IMR-90 (cell line): ENCODE measurements at regions not wholly inside any gene's neighbourhood (a gene's known extent, or its start where the extent isn't known, plus 50 kb on each side); places are given as distances from the start of the nearest gene placed in this dataset.
"Not testable (repeated sequence)": the region's sequence is repeated elsewhere in the genome, so short reads cannot be mapped to it uniquely, and the experiment has no call there.

Experiments used
- ATAC-seq: fragments of 200-7000 bp; cut with Tn5 transposase; 2 replicates; pipeline ENCODE4 v1.9.1; 2020; ENCODE audit warnings: low read depth, mild to moderate bottlenecking, moderate library complexity
- BruUV-seq: library from RNA; stranded (reverse); fragments of 400-500 nt; replicated peaks from 2 replicates; lab custom pipeline; 2021; lab: Mats Ljungman, UMichigan
- CTCF ChIA-PET: fragments of 300-600 bp; formaldehyde crosslinking; extraction: SDS; loops from one replicate; lab custom pipeline; 2021; ENCODE audit warnings: antibody characterized with exemption; lab: Yijun Ruan, JAX
- POLR2A ChIA-PET: fragments of 300-600 bp; sonication (Branson Sonifier 250); formaldehyde crosslinking; loops from one replicate; lab custom pipeline; 2022; ENCODE audit warnings: antibody characterized with exemption; ENCODE audit not compliant: unreplicated experiment; lab: Charles Lee
- DNase-seq: peaks from one replicate; pipeline ENCODE4 v3.0.0; 2013
- H2AFZ ChIP-seq: replicated peaks from 2 replicates; pipeline ENCODE3; 2013; ENCODE audit warnings: low read length, mild to moderate bottlenecking; ENCODE audit not compliant: poor library complexity
- H2AK5ac ChIP-seq: 2 replicates; pipeline ENCODE4 v1.6.1; 2013; ENCODE audit warnings: low read depth, low read length, inconsistent platforms
- H2AK9ac ChIP-seq: replicated peaks from 2 replicates; pipeline ENCODE3; 2013; ENCODE audit warnings: mild to moderate bottlenecking, low read depth, low read length, moderate library complexity; ENCODE audit not compliant: poor library complexity
- H2BK120ac ChIP-seq: 2 replicates; pipeline ENCODE4 v1.6.1; 2013; ENCODE audit warnings: low read depth, low read length, inconsistent platforms
- H2BK15ac ChIP-seq: 3 replicates; pipeline ENCODE4 v1.6.1; 2013; ENCODE audit warnings: low read depth, low read length, inconsistent platforms
- H2BK20ac ChIP-seq: 2 replicates; pipeline ENCODE4 v1.6.1; 2013; ENCODE audit warnings: low read depth, mild to moderate bottlenecking, inconsistent platforms, low read length, moderate library complexity
- H2BK5ac ChIP-seq: 2 replicates; pipeline ENCODE4 v1.6.1; 2013; ENCODE audit warnings: mild to moderate bottlenecking, low read depth, low read length, inconsistent platforms; ENCODE audit not compliant: poor library complexity, severe bottlenecking
- H3K14ac ChIP-seq: replicated peaks from 2 replicates; pipeline ENCODE4 v1.6.1; 2013; ENCODE audit warnings: low read depth, low read length, inconsistent platforms
- H3K18ac ChIP-seq: 2 replicates; pipeline ENCODE4 v1.6.1; 2013; ENCODE audit warnings: low read depth, low read length, control low read depth
- H3K23ac ChIP-seq: 2 replicates; pipeline ENCODE4 v1.6.1; 2013; ENCODE audit warnings: low read depth, low read length, inconsistent platforms
- H3K27ac ChIP-seq: 2 replicates; pipeline ENCODE4 v1.5.1; 2013; ENCODE audit warnings: mild to moderate bottlenecking, control low read depth, low read length; ENCODE audit not compliant: insufficient read depth
- H3K27me3 ChIP-seq: 2 replicates; pipeline ENCODE4 v1.6.1; 2013; ENCODE audit warnings: low read length; ENCODE audit not compliant: control insufficient read depth, insufficient read depth
- H3K36me3 ChIP-seq: 2 replicates; pipeline ENCODE4 v1.6.1; 2013; ENCODE audit warnings: low read length, mixed read lengths; ENCODE audit not compliant: control insufficient read depth, insufficient read depth
- H3K4ac ChIP-seq: 2 replicates; pipeline ENCODE4 v1.6.1; 2013; ENCODE audit warnings: low read depth, low read length, inconsistent platforms
- H3K4me1 ChIP-seq: 2 replicates; pipeline ENCODE4 v1.6.1; 2013; ENCODE audit warnings: low read length, mixed read lengths; ENCODE audit not compliant: control insufficient read depth, insufficient read depth
- H3K4me2 ChIP-seq: 2 replicates; pipeline ENCODE4 v1.6.1; 2013; ENCODE audit warnings: low read depth, mild to moderate bottlenecking, control low read depth, low read length, moderate library complexity
- H3K4me3 ChIP-seq: 2 replicates; pipeline ENCODE4 v1.5.1; 2013; ENCODE audit warnings: low read depth, mild to moderate bottlenecking, control low read depth, low read length, moderate library complexity; ENCODE audit not compliant: insufficient read depth
- H3K56ac ChIP-seq: 2 replicates; pipeline ENCODE4 v1.6.1; 2013; ENCODE audit warnings: low read length, inconsistent platforms; ENCODE audit not compliant: insufficient read depth; ENCODE audit errors: extremely low read depth
- H3K79me1 ChIP-seq, 2 experiments: 2 replicates each; pipeline ENCODE4 v1.6.1; 2013; ENCODE audit warnings: low read length in 2 of 2, inconsistent platforms in 1 of 2, low read depth in 1 of 2
- H3K9ac ChIP-seq: 2 replicates; pipeline ENCODE4 v1.6.1; 2013; ENCODE audit warnings: low read depth, low read length, control low read depth
- H3K9me1 ChIP-seq: 2 replicates; pipeline ENCODE4 v1.6.1; 2013; ENCODE audit warnings: low read length, inconsistent platforms; ENCODE audit not compliant: insufficient read depth
- H3K9me3 ChIP-seq: 2 replicates; pipeline ENCODE4 v1.6.1; 2013; ENCODE audit warnings: low read length; ENCODE audit not compliant: control insufficient read depth, insufficient read depth
- H4K20me1 ChIP-seq: 2 replicates; pipeline ENCODE4 v1.6.1; 2013; ENCODE audit warnings: low read length, inconsistent platforms; ENCODE audit not compliant: insufficient read depth
- H4K5ac ChIP-seq: 2 replicates; pipeline ENCODE4 v1.6.1; 2013; ENCODE audit warnings: mild to moderate bottlenecking, low read depth, low read length, control low read depth
- H4K8ac ChIP-seq, 2 experiments: 2 replicates each; pipeline ENCODE4 v1.6.1; 2013; ENCODE audit warnings: low read depth in 2 of 2, low read length in 2 of 2, control low read depth in 1 of 2, inconsistent platforms in 1 of 2
- H4K91ac ChIP-seq: 2 replicates; pipeline ENCODE4 v1.6.1; 2013; ENCODE audit warnings: low read depth, low read length, inconsistent platforms; ENCODE audit not compliant: insufficient read depth
- BHLHE40 ChIP-seq: fragments of 150-350 bp; IDR thresholded peaks from 2 replicates; pipeline ENCODE4 v1.6.1; 2016; ENCODE audit warnings: mild to moderate bottlenecking, low read depth, low read length
- FOS ChIP-seq: fragments of 150-350 bp; IDR thresholded peaks from 2 replicates; pipeline ENCODE4 v1.6.1; 2016; ENCODE audit warnings: low read depth, low read length
- WGBS, 2 experiments: methylation state at CpG; one replicate each; pipeline versions ENCODE4 v1.1.5 to v1.1.7; 2013; ENCODE audit warnings: missing lambda C conversion rate in 2 of 2; ENCODE audit not compliant: insufficient read length in 1 of 2; ENCODE audit errors: extremely low coverage in 2 of 2; 5-methylcytosine and 5-hydroxymethylcytosine counted together
- dilution Hi-C: fragments of 300-500 bp; cut with HindIII; formaldehyde crosslinking; loops from one replicate; pipeline ENCODE4 v1.14.3; 2018; ENCODE audit warnings: low sequenced_read_pairs; ENCODE audit not compliant: unreplicated experiment
- in situ Hi-C: fragments of 300-500 bp; cut with MboI; formaldehyde crosslinking; loops from 3 replicates; pipeline ENCODE4 v1.14.3; 2019; ENCODE audit warnings: low sequenced_read_pairs, inconsistent platforms, mixed read lengths
- intact Hi-C: fragments of 100-400 bp; cut with micrococcal nuclease; formaldehyde crosslinking; loops from 2 replicates; pipeline ENCODE4 v1.10.0; 2022

DNA sequence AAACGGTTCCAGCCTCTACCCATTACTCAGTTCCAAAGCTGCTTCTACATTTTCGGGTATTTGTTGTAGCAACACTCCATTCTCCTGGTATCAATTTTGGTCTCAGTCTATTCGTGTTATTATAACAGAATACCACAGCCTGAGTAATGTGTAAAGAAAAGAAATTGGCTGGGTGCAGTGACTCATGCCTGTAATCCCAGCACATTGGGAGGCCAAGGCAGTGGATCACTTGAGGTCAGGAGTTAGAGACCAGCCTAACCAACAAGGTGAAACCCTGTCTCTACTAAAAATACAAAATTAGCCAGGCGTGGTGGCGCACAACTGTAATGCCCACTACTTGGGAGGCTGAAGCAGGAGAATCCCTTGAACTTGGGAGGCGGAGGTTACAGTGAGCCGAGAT, 213.9 kb downstream of the SPATA31A6 start:
- TF ChIP-seq BHLHE40 (0 out of 2 replicates have a peak, but pooled peaks have one; percentile 8), FOS (peak; percentile 42; the same call in 1 of the 2 replicates)
- H2BK15ac ChIP-seq, H3K4ac ChIP-seq, H2AFZ ChIP-seq, H3K9me1 ChIP-seq, H4K91ac ChIP-seq, H3K79me1 ChIP-seq, H2BK20ac ChIP-seq, H3K18ac ChIP-seq, intact Hi-C loops, in situ Hi-C loops, H3K36me3 ChIP-seq, H3K9ac ChIP-seq, H3K27me3 ChIP-seq, dilution Hi-C loops, H3K23ac ChIP-seq, H3K9me3 ChIP-seq, H4K8ac ChIP-seq, H3K4me1 ChIP-seq, H3K27ac ChIP-seq, H4K20me1 ChIP-seq, BruUV-seq, H3K14ac ChIP-seq, H2AK5ac ChIP-seq, H2BK5ac ChIP-seq, CTCF ChIA-PET, H2BK120ac ChIP-seq, H3K4me2 ChIP-seq, POLR2A ChIA-PET, H4K5ac ChIP-seq, H3K4me3 ChIP-seq, H3K56ac ChIP-seq, H2AK9ac ChIP-seq: not testable (repeated sequence)
- DNase-seq (peak; percentile 80), ATAC-seq (peak; percentile 94)
- WGBS, 2 experiments: 89% methylated on average over 2 of the region's 7 CpGs; no CpG with 5 or more reads in 1 of the 2 experiments

DNA sequence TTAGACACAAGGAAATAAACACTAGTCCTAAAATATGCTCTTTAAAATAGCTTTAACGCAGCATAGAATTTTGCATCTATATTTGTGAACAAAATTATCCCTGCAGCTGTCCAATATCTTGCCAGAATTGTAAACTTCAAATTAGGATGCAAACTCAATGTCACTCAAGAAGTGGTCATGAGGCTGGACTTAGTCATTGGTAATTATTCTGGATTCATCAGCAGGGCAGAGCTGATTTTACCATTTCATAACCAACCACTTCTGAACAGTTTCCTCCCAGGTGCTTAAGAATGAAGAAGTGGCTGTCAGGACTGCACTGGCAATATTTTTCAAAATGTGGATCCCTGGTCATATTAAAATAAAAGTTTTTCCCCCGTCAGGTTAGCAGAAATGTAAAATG, 219.5 kb downstream of the SPATA31A6 start:
- H3K4me3 ChIP-seq, H4K8ac ChIP-seq, H2BK15ac ChIP-seq, H3K56ac ChIP-seq, intact Hi-C loops, H3K4ac ChIP-seq, H3K4me1 ChIP-seq, H4K5ac ChIP-seq, CTCF ChIA-PET, in situ Hi-C loops, dilution Hi-C loops, H3K14ac ChIP-seq, H2BK120ac ChIP-seq, H3K9ac ChIP-seq, H3K9me3 ChIP-seq, H2AK9ac ChIP-seq, H3K27me3 ChIP-seq, H3K18ac ChIP-seq, H2BK5ac ChIP-seq, H3K23ac ChIP-seq, H2AFZ ChIP-seq, POLR2A ChIA-PET, H3K79me1 ChIP-seq, H3K27ac ChIP-seq, H2AK5ac ChIP-seq, ATAC-seq, H2BK20ac ChIP-seq, H4K91ac ChIP-seq, H4K20me1 ChIP-seq, H3K4me2 ChIP-seq, DNase-seq, H3K36me3 ChIP-seq, H3K9me1 ChIP-seq, BruUV-seq: not testable (repeated sequence)
- no CpG with 5 or more reads among the region's 2 CpGs for WGBS, 2 experiments
